Endothelial cell of umbilical vein (primary cell): ENCODE measurements at regions not wholly inside any gene's neighbourhood (a gene's known extent, or its start where the extent isn't known, plus 50 kb on each side); places are given as distances from the start of the nearest gene placed in this dataset.

Experiments
- BruUV-seq: library from RNA; stranded (reverse); fragments of 400-500 nt; replicated peaks from 2 replicates; lab custom pipeline; 2021; lab: Mats Ljungman, UMichigan
- CTCF ChIA-PET: fragments of 300-600, 350-600 bp; sonication (Branson Sonifier 250); formaldehyde crosslinking; loops from one replicate; lab custom pipeline; 2021; ENCODE audit warnings: antibody characterized with exemption, inconsistent platforms; lab: Charles Lee
- POLR2A ChIA-PET: fragments of 300-600, 350-600 bp; sonication (Branson Sonifier 250); formaldehyde crosslinking; loops from one replicate; lab custom pipeline; 2021; ENCODE audit warnings: antibody characterized with exemption, inconsistent platforms; lab: Charles Lee
- DNase-seq: peaks from one replicate; pipeline ENCODE4 v3.0.0-alpha.2; 2011; ENCODE audit warnings: low read depth, low spot score
- FAIRE-seq: peaks from 2 replicates; lab custom pipeline; 2011; peaks lifted over from hg19 to GRCh38; lab: Jason Lieb, UNC
- H2AFZ ChIP-seq: 2 replicates; pipeline ENCODE4 v1.6.0; 2012; ENCODE audit warnings: low read depth, low read length, control low read depth, inconsistent platforms
- H3K27ac ChIP-seq: 2 replicates; pipeline ENCODE4 v1.5.1; 2011; ENCODE audit warnings: low read depth, mild to moderate bottlenecking, control low read depth, low read length, moderate library complexity; ENCODE audit not compliant: insufficient read depth
- H3K27me3 ChIP-seq, 2 experiments: 2 replicates each; pipeline versions ENCODE4 v1.6.0 to v1.6.1; 2011; ENCODE audit warnings: low read length in 2 of 2, mixed read lengths in 1 of 2; ENCODE audit not compliant: control insufficient read depth in 2 of 2, insufficient read depth in 2 of 2
- H3K36me3 ChIP-seq, 2 experiments: 2 replicates in 1 of 2; 3 replicates in 1 of 2; pipeline ENCODE4 v1.5.1; 2011; ENCODE audit warnings: low read length in 2 of 2, mild to moderate bottlenecking in 1 of 2, moderate library complexity in 1 of 2; ENCODE audit not compliant: control insufficient read depth in 2 of 2, insufficient read depth in 2 of 2; ENCODE audit errors: extremely low read depth in 1 of 2
- H3K4me1 ChIP-seq: 3 replicates; pipeline ENCODE4 v1.5.1; 2011; ENCODE audit warnings: mild to moderate bottlenecking, low read length; ENCODE audit not compliant: control insufficient read depth, insufficient read depth; ENCODE audit errors: extremely low read depth
- H3K4me2 ChIP-seq: 2 replicates; pipeline ENCODE4 v1.6.1; 2011; ENCODE audit warnings: low read length, control low read depth, mixed read lengths; ENCODE audit not compliant: insufficient read depth
- H3K4me3 ChIP-seq, 3 experiments: fragments of 200-600 bp in 1 of 3; sonication (generic), shearing (Covaris generic) in 1 of 3; replicated peaks in 1 of 3; 2 replicates each; pipeline ENCODE4 v1.5.1; 2011 to 2016; ENCODE audit warnings: control low read depth in 3 of 3, low read length in 3 of 3, mild to moderate bottlenecking in 2 of 3, inconsistent platforms in 1 of 3, low read depth in 1 of 3, moderate library complexity in 1 of 3; ENCODE audit not compliant: insufficient read depth in 1 of 3
- H3K79me2 ChIP-seq: 2 replicates; pipeline ENCODE4 v1.6.0; 2012; ENCODE audit warnings: low read length, inconsistent platforms; ENCODE audit not compliant: control insufficient read depth, insufficient read depth
- H3K9ac ChIP-seq: replicated peaks from 2 replicates; pipeline ENCODE3; 2011; ENCODE audit warnings: low read length, control low read depth; ENCODE audit not compliant: insufficient read depth; ENCODE audit errors: extremely low read depth
- H3K9me1 ChIP-seq: replicated peaks from 3 replicates; pipeline ENCODE4 v1.6.0; 2011; ENCODE audit warnings: mild to moderate bottlenecking, low read length; ENCODE audit not compliant: control insufficient read depth, insufficient read depth; ENCODE audit errors: extremely low read depth
- H3K9me3 ChIP-seq: replicated peaks from 2 replicates; pipeline ENCODE4 v1.5.1; 2012; ENCODE audit warnings: low read length, inconsistent platforms; ENCODE audit not compliant: control insufficient read depth, insufficient read depth
- H4K20me1 ChIP-seq: replicated peaks from 2 replicates; pipeline ENCODE3; 2011; ENCODE audit warnings: mild to moderate bottlenecking, low read length; ENCODE audit not compliant: control insufficient read depth, insufficient read depth; ENCODE audit errors: extremely low read depth
- CTCF ChIP-seq, 2 donors: IDR thresholded peaks; 1 replicate in 1 of 2; 2 replicates in 1 of 2; pipeline ENCODE4 v1.5.1; 2011; ENCODE audit warnings: low read length in 2 of 2, mild to moderate bottlenecking in 2 of 2, moderate library complexity in 2 of 2, control low read depth in 1 of 2, inconsistent platforms in 1 of 2, low read depth in 1 of 2; ENCODE audit not compliant: insufficient read depth in 1 of 2; ENCODE audit errors: extremely low read depth in 1 of 2
- EZH2 ChIP-seq: IDR thresholded peaks from 2 replicates; pipeline ENCODE4 v1.6.1; 2012; ENCODE audit warnings: borderline replicate concordance, low read depth, mild to moderate bottlenecking, moderate library complexity, low read length, inconsistent platforms; ENCODE audit not compliant: severe bottlenecking
- FOS ChIP-seq: IDR thresholded peaks from 2 replicates; pipeline ENCODE4 v1.6.1; 2011; ENCODE audit warnings: mild to moderate bottlenecking, low read length, moderate library complexity, borderline replicate concordance; ENCODE audit not compliant: insufficient read depth
- GATA2 ChIP-seq: IDR thresholded peaks from 2 replicates; pipeline ENCODE4 v1.7.0; 2011; ENCODE audit warnings: low read depth, mild to moderate bottlenecking, moderate library complexity, mixed read lengths, low read length; ENCODE audit not compliant: insufficient read length, insufficient read depth
- JUN ChIP-seq: IDR thresholded peaks from 2 replicates; pipeline ENCODE4 v1.6.1; 2011; ENCODE audit warnings: borderline replicate concordance, low read depth; ENCODE audit not compliant: insufficient read length, insufficient read depth
- MYC ChIP-seq: IDR thresholded peaks from one replicate; pipeline ENCODE4 v1.6.1; 2011; ENCODE audit warnings: mild to moderate bottlenecking, low read depth, low read length
- POLR2A ChIP-seq: IDR thresholded peaks from 2 replicates; pipeline ENCODE4 v1.6.1; 2012; ENCODE audit warnings: low read depth, mild to moderate bottlenecking, control low read depth, low read length
- POLR2AphosphoS5 ChIP-seq: IDR thresholded peaks from 2 replicates; pipeline ENCODE4 v1.6.1; 2012; ENCODE audit warnings: low read depth, mild to moderate bottlenecking, control low read depth, low read length, moderate library complexity; ENCODE audit not compliant: insufficient read depth
- dilution Hi-C: fragments of 300-500 bp; cut with MboI; formaldehyde crosslinking; loops from one replicate; pipeline ENCODE4 v1.15.0; 2019; ENCODE audit warnings: low sequenced_read_pairs; ENCODE audit not compliant: extremely low pct_ligation_motif_present
- intact Hi-C: fragments of 100-400 bp; cut with micrococcal nuclease; formaldehyde crosslinking; loops from one replicate; pipeline ENCODE4 v1.10.0; 2022
- TF ChIP-seq, protein P1 (sequence below): IDR thresholded peaks from 2 replicates; pipeline ENCODE4 v1.6.1; 2011; ENCODE audit not compliant: insufficient read depth, insufficient read length

GRCh38 chr13:40189898-40190630 lies 476.4 kb downstream of the FOXO1 start:
- dilution Hi-C loops (no loop called here), intact Hi-C loops (loop anchor here (1.0 to 5.0 kb wide), 6 partner anchors 33 to 314 kb away; no protein-coding TSS in a partner anchor)
- POLR2A ChIA-PET: interaction anchor here (1.6 kb wide), 1 partner anchor 159 kb away, joined by 3 read pairs; no protein-coding TSS in a partner anchor
- Histone ChIP-seq H2AFZ (peak overlapping the region; percentile 4), H4K20me1 (no peaks in the 10 kb centered on the region), H3K79me2 (no peaks in the 10 kb centered on the region), H3K27ac (peak overlapping the region; percentile 85), H3K36me3 (no peaks in the 10 kb centered on the region), H3K4me2 (peak overlapping the region; percentile 2), H3K27me3 (no peaks in the 10 kb centered on the region), H3K4me3 (no peak overlapping the region), H3K4me1 (peaks cover 50% of the 10 kb centered on the region), H3K9ac (peak overlapping the region; percentile 68), H3K9me1 (no peaks in the 10 kb centered on the region), H3K9me3 (no peaks in the 10 kb centered on the region)
- no peak for TF ChIP-seq GATA2
- no peak for TF ChIP-seq MYC
- no peak for TF ChIP-seq FOS
- no peak for TF ChIP-seq POLR2AphosphoS5
- no peak for TF ChIP-seq EZH2
- TF ChIP-seq JUN: no peak
- TF ChIP-seq, protein P1, sequence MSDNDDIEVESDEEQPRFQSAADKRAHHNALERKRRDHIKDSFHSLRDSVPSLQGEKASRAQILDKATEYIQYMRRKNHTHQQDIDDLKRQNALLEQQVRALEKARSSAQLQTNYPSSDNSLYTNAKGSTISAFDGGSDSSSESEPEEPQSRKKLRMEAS: no peak
- no peak for TF ChIP-seq POLR2A
- TF ChIP-seq CTCF (IDR thresholded peaks at IDR 0.05; ENCODE audit: extremely low read depth in 1 of 2, insufficient read depth in 1 of 2, low read depth in 1 of 2, low read length in 2 of 2): no peak
- no TSS peak for BruUV-seq
- FAIRE-seq (no peak), DNase-seq (peak; percentile 4)
- CTCF ChIA-PET: interaction anchor here (0.9 to 2.8 kb wide), 11 partner anchors 9 to 493 kb away, joined by 3 to 12 read pairs (median 4); no protein-coding TSS in a partner anchor
